ENCODE measurements at regions not wholly inside any gene's neighbourhood (a gene's known extent, or its start where the extent isn't known, plus 50 kb on each side); places are given as distances from the start of the nearest gene placed in this dataset.
A peak's percentile ranks its signal among the peaks of the same experiment; 100 is the strongest.
"Not testable (repeated sequence)": the region's sequence is repeated elsewhere in the genome, so short reads cannot be mapped to it uniquely, and the experiment has no call there.

DNA sequence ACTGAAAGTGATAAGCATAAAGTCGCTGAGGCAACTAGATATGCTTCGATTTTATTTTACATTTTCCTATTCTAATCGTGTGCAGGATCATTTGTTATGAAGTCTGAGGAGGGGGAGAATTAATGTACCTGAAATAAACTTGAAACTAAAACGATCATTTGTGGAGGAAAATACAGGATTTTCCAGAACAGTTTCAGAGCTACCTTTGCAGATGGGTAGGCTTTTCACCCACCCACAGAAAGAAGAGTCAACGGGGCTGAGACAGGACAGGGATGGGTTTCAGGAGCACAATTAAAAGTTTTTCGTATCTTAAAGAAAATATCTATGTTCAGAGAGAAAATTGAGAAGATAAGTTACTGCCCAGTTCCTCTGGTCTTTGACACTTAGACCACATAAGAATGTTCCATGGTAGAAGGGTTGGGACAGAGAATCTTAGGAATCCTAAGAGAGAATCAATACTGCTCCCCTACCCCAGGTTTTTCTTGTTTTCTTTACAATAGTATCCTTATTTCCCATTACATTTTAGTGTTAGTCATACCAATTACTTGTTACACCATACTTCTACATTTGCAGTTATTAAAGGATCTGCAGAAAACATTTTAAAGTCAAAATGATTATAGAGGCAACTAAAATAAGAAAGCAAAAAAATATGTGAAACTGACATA, 211.4 kb downstream of the DEPDC1B start:
- DNase-seq (ENCODE audit: low spot score), result no peak

- DNase-seq (ENCODE audit: low spot score), result no peak
Measured at GRCh38 chr5:60487885-60488442, 212.0 kb downstream of the DEPDC1B start.

DNA sequence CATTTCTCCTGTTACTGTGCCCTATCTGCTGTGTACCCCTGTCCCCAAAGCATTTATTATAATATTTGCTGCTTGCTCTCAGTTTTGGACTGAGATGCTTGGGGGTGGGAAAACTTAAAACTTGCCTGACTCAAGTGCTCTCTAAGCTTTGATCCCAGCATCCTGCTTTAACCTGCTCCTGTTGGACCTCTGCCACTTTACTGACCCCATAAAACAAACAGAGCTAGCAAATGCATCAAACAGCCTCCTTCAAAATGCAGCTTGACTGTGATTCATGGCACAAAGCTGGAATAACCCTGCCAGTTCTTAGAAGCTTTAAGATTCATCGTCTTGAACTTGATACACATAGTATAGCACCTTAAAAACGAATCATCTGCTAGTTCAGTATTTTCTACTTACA, 212.5 kb downstream of the DEPDC1B start:
- peak; percentile 34 for DNase-seq (ENCODE audit: low spot score)

DNA sequence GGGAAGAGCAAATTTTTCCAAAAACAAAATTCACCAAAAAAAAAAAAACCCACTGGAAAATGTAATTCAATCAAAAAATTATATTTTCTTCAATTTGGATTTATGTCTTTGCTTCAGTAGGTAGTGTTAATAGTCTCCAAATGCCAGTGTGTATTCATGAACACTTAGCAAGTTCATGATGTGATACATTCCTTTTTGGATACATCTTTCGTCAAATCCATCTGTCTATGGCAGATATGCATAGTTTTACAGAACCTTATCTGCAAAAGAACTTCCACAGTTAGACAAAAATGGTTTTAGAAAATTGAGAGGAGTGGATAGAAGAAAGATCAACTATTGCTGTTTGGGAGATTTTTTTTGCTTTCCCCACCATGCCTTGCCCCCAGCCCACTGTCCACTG, 214.6 kb downstream of the DEPDC1B start:
- DNase-seq (ENCODE audit: low spot score), result no peak

DNA sequence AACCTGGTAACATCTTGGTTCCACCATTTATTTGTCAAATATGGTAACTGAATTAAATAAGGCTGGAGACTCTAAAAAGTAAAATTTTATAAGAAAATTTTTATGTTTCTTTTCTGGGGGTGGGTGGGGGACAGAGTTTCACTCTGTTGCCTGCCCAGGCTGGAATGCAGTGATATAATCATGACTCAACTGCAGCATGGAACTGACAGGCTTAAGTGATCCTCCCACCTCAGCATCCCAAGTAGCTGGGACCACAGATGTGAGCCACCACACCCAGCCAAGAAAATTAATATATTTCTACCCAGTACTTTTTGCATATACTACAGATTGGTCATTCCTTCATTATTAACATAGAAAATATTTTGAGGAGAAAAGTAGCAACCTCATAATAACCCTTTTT, 216.9 kb downstream of the DEPDC1B start:
- no peak for DNase-seq (ENCODE audit: low spot score)

- DNase-seq (ENCODE audit: low spot score), result no peak
Measured at GRCh38 chr5:60482301-60482700, 217.7 kb downstream of the DEPDC1B start.

GRCh38 chr5:60479542-60479941, 220.4 kb downstream of the DEPDC1B start:
- DNase-seq (ENCODE audit: low spot score), result no peak

DNA sequence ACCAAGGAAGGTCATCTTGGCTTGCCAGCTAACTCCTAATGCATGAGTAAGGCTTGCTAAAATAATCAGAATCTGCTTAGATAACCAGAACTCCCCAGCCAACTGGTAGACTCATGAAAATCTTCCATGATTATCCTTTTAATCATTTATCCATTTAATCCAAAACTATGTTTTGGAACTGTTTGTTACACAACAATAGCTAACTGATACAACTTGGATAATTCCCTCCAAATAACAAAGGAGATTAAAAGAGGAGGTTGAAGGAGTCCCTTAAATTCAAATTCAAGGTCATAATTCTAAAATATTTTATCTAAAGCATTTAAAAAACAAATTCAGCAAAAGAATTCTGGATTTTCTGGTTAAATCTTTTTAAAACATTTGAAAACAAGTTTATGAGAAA, 222.1 kb downstream of the DEPDC1B start:
- no peak for DNase-seq (ENCODE audit: low spot score)

GRCh38 chr5:60473654-60474053, 226.3 kb downstream of the DEPDC1B start:
- DNase-seq (ENCODE audit: low spot score), result no peak

- DNase-seq (ENCODE audit: low spot score), result not testable (repeated sequence)
Measured at GRCh38 chr5:60473027-60473426, 226.9 kb downstream of the DEPDC1B start.

DNA sequence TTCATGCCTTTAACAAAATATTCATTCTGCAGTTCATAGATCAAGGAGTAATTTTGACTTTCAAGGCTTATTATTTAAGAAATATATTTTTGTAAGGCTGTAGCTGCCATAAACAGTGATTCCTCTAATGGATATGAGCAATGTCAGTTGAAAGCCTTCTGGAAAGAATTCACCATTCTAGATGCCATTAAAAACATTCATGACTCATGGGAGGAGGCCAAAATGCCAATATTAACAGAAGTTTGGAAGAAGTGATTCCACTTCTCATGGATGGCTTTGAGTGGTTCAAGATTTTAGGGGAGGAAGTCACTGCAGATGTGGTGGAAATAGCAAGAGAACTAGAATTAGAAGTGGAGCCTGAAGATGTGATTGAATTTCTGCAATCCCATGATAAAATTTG, 229.1 kb downstream of the DEPDC1B start:
- DNase-seq (ENCODE audit: low spot score), result no peak

- no peak for DNase-seq (ENCODE audit: low spot score)
Measured at GRCh38 chr5:60469286-60469685, 230.7 kb downstream of the DEPDC1B start.

DNA sequence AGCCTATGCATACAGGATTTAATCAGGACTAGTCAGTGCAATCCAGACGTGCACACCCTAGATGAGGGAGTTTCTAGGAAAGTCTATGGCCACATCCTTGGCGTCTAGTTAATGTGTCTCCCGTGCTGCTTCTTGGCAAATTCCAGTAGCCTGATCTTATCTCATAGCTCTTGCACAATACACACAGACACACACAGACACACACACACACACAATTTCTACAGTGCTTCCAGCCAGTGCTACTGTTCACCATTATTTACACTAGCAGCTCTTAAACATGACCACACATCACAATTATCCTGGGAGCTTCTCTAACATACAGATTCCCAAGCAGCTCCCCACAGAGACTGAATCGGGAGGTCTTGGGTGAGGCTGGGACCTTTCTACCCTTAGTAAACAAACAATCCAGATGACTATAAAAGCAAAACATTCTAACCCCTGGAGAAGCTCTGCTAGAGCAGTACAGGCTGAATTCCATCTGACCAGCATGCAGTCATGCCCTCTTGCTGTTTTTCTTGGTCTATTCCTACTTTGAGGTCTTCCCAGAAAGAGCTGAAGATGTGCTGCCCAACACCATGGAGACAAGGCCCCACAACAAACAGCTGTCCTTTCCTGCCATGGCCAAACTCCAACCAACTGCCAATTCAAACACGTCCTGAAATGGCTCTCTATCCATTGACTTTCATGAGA, 236.6 kb downstream of the DEPDC1B start:
- DNase-seq (ENCODE audit: low spot score), result peak; percentile 78

DNA sequence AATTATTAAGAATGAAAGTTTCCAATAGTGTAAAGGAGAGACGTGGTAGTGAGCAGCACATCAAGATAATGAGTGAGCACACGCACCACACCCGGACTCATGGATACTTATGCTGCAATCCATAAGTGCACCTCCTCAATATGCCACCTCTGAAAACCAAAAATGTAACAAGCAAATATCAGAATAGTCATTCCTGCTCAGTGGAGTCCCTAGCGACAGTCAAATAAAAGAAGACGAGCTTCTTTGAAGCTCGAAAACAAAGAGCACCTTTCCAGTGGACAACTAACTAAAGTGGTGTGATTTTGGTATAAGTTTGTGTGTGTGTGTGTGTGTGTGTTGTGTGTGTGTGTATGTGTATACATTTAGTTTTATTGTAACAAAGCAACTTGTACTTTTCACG, 241.3 kb downstream of the DEPDC1B start:
- DNase-seq (ENCODE audit: low spot score), result no peak

GRCh38 chr5:60457233-60457632, 242.7 kb downstream of the DEPDC1B start:
- no peak for DNase-seq (ENCODE audit: low spot score)

DNA sequence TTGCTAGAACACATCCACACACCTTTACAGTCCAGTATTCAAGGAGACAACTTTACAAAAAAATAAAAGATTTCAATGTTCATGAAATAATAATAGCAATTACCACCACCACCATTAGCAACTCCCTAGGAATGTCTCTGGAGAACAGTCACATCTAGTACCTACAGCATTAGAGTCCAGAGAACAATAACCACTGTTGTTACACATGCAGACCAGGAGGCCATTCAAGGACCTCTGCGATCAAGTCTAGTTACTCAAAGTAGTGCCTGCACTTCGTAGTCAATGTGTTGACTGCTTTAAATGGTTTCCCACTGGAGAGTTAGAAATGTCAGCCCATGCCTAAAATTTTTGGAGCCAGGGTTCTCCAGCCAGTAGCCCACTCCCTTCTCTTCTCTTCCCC, 244.4 kb downstream of the DEPDC1B start:
- no peak for DNase-seq (ENCODE audit: low spot score)

DNA sequence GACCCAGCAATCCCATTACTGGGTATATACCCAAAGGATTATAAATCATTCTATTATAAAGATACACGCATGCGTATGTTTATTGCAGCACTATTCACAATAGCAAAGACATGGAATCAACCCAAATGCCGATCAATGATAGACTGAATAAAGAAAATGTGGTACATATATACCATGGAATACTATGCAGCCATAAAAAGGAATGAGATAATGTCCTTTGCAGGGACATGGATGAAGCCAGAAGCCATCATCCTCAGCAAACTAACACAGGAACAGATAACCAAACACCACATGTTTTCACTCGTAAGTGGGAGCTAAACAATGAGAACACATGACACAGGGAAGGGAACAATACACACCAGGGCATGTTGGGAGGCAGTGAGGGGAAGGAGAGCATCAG, 245.7 kb downstream of the DEPDC1B start:
- not testable (repeated sequence) for DNase-seq (ENCODE audit: low spot score)

GRCh38 chr5:60453186-60453976, 246.6 kb downstream of the DEPDC1B start:
- DNase-seq (ENCODE audit: low spot score), result no peak

- DNase-seq (ENCODE audit: low spot score), result no peak
Measured at GRCh38 chr5:60448600-60448999, 251.4 kb downstream of the DEPDC1B start.

GRCh38 chr5:60447488-60447920, 252.5 kb downstream of the DEPDC1B start:
- DNase-seq (ENCODE audit: low spot score), result no peak

DNA sequence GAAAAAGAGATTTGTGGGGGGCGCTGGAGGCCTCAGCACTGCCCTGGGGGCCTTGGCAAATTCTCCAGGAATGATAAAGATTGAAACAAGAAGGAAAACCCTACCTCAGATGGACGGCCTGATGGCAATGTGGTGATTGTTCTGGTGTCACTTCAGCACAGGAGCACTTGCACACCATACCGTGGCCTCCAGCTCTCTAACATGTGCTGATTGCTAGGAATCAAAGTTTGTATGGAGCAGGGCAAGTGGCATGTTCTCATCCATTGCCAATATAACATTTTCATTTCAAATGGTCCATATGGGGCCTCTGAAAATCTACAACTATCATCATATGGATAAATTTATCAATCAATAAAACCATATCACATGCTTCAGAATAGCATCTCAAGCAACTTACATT, 253.0 kb downstream of the DEPDC1B start:
- no peak for DNase-seq (ENCODE audit: low spot score)

- peak; percentile 39 for DNase-seq (ENCODE audit: low spot score)
Measured at GRCh38 chr5:60445921-60446320, 254.0 kb downstream of the DEPDC1B start.

DNA sequence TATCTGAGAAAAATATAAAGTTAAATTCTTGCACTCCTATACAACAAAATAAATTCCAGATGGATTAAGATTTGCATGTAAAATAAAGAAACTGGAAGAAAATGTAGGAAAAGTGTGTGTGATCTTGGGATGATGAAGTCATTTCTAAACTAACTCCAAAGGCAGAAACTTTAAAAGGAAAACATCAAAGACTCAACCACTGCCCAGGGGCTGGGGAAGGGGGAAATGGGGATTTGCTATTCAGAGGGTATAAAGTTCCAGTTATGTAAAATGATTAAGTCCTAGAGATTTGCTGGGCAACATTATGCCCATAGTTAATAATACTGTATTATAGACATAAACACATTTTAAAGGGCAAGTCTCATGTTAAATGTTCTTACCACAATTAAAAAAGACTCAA, 254.5 kb downstream of the DEPDC1B start:
- DNase-seq (ENCODE audit: low spot score), result no peak

Data from H4 (cell line).